GM19372 (cell line): ENCODE measurements at regions not wholly inside any gene's neighbourhood (a gene's known extent, or its start where the extent isn't known, plus 50 kb on each side); places are given as distances from the start of the nearest gene placed in this dataset.
"Not testable (repeated sequence)": the region's sequence is repeated elsewhere in the genome, so short reads cannot be mapped to it uniquely, and the experiment has no call there.

Experiments used
- ATAC-seq: cut with Tn5 transposase; IDR thresholded peaks from one replicate; pipeline ENCODE4 v1.9.1; 2021; ENCODE audit warnings: mild to moderate bottlenecking, low read depth, moderate library complexity; ENCODE audit not compliant: unreplicated experiment

DNA sequence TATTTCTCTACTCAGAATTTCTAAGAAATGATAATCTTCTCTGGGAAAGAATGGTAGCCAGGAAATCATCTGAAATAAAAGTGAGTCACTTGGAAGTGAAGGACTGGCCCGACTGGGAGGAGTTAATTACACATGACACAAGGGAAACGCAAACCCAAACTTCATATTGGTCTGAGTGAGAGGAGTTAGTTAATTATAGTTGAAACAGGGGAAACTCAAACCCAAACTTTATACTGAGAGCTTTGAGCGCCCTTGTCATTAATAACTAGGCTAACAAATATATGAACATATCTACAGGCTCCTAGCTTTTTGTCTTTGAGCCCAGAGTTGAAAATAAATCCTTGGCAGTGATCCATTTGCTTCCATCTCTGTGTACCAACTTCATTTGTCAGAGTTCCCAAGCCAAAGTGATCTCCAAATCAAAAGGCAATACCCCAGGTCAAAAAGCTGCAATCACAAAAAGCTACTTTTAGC, 187.8 kb upstream of the COL3A1 start:
- no peak for ATAC-seq

DNA sequence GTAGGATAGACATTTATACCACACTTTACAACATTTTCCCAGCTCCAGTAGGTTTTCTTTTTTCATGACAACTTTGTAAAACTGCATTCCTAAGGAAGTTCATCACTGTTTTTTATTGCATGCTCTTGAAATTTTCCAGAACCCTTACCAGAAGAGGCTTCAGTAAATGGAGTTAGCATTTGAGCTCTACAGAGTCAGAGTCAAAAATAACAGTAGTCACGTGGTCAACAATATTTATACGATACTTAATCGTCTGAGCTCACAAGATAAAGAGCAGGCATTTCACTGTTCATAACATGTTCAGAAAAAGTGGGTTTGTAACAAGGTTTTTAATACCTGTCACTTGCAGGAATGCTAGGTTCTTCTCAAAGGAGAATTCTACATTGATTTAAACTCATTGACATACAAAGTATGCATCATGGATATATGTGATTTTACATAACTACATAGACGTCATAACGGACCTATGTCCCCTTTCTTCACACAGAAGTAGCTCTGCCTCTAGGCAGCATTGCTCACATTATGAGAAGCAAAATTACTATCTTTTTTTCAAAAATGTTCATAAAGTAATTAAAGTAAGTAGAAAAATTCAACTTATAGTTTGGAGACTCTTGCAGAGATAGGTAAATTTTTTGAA, 187.0 kb upstream of the COL3A1 start:
- ATAC-seq: no peak

DNA sequence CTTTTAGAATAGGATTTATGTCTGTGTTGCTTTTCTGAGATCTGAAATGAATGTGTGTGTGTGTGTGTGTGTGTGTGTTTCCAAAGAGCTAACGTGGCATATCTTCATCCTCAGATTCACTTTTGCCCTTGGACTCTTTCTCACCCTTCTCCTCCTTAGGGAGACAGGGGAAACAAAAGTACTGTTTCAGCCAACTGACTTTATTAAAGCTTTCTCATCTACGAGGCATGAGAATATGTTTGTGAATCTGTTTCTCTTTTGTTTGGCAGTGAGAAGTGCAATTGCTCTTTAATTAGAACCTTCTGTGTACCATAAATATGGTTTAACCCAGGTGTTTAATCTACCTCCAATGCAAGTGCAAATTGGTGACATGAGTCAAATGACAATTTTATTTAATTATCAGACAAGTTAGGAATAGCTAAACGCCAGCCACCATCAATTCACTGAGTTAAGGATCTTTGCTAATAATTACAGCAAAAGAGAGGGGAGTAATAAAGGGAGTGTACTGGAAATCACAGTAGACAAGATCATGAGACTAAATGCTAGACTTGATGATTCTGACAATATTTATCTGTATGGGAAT, 186.4 kb upstream of the COL3A1 start:
- no peak for ATAC-seq

DNA sequence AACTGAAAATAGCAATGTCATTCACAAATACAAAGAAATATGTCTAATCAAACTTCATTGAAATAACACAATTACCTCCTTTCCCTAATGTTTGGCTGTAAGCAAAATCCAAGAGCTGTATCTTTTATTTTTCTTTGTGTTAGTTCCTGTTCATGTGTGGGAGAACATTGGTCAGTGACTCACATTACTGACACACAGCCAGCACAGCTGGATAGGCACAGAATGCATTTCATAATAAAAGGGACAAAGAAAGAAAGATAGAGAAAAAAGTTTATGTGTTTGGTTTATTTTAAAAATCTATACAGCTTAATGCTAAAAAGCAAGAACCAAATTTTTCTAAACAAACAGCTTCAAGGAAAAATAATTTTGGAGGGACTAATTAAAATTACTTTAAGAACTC, 185.6 kb upstream of the COL3A1 start:
- no peak for ATAC-seq

DNA sequence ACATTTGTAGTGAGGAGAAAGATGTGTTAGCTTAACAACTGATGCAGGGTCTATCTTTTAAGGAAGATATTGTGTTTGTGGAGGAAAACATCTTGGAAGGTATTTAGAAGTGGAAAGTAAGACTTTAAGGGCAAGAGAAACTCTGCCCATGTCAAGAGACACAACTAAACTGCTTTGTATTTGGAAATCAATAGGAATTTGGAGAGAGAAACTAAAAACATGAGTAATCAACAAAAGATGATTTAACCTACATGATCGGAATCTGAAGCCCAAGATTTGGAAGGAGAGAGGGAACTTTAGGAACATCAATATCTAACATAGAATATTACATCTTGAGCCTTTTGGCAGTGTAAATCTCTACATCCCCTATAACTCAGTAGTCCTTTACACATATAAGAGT, 184.2 kb upstream of the COL3A1 start:
- ATAC-seq: no peak

DNA sequence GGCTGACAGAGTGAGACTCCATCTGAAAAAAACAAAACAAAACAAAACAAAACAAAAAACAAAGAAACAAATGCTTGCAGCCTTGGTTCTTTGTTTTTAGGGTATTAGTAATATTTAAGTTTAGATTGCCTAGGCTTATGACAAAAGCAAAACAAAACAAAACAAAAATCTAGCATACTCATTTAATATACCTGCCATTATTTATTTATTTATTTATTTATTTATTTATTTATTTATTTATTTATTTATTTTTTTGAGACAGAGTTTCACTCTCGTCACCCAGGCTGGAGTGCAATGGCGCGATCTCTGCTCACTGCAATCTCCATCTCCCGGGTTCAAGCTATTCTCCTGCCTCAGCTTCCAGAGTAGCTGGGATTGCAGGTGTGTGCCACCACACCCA, 179.7 kb upstream of the COL3A1 start:
- not testable (repeated sequence) for ATAC-seq

DNA sequence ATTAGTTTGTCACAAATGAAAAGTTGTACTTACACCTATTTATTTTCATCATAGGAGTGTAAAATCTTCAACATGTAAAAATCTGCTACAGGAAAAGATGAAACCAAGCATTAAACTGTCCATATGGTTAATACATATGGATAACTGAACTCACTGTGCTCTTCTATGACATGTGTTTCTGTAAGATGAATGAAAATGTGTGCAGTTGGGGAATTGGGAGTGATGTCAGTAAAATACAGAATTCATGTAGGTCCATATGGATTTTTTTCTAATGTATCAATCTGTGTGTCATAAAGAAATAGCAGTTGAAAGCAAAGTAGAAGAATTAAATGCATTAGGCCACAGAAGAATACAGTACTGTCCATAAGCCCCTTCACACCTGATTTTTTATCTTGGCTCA, 178.4 kb upstream of the COL3A1 start:
- ATAC-seq: no peak

DNA sequence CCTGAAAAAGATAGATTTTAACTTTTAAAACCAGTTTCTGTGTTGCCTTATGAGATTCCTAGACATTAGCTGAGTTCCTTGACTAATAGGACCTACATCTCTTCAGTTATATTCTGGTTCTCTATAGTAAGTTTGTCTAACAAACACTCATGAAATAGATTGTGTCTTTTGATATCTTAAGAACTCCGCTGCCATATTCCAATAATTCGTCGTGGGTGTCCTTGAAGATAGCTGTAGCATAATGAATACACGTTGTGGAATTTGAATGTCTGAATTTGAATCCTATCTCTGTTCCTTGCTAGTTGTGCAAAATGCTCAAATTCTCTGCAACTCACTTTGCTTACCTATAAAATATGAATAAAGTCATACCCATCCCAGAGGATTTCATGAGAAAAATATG, 176.8 kb upstream of the COL3A1 start:
- no peak for ATAC-seq

DNA sequence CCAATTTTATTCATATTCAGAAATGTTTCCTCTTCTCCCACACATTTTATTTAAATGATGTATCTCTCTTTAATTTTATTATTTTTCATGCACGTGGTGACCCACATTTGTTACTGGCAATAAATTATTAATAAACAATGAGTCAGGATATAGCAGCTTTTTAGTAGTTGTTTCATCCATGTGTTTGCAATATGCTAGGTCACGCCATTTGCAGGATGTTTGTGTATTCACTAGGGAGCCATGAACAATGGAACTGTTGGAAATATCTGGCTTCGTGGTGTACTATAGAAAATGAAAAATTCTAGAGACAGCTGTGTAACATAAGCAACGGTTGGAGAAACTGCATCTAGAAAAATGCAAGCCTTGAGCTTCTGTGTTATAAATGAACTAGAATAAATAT, 176.0 kb upstream of the COL3A1 start:
- ATAC-seq: no peak

DNA sequence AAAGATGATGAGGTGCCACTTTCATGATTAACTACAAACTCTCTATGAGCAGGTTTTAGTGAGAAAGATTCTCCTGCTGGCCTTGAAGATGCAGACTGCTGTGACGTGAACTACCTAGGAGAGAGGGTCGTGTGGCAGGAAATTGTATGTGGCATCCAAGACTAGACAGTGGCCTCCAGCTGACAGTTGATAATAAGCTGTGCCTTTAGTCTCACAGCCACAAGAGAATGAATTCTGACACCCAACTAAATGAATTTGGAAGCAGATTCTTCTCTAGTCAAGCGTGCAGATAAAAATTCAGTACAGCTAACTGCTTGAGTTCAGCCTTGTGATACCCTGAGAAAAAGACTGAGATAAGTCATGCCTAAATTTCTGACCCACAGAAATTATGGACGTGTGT, 169.0 kb upstream of the COL3A1 start:
- ATAC-seq: no peak

DNA sequence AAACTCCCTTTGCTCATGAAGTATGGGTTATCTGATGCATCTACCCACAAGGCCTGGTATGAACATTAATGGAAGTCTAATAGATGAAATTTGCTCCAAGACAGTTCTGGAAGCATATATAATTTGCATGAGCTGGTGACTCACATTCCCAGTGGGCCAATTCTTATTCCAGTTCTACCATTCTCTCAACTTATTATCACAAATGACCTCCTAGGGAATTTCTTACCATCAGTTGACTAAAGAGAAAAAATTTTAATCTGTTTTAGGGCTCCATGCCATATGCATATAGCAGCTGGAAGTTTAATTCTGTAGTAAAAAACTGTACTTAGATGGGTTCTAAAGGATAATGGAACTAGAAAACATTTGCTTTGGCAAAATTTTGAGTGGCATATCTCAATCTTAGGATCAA, 165.2 kb upstream of the COL3A1 start:
- no peak for ATAC-seq

DNA sequence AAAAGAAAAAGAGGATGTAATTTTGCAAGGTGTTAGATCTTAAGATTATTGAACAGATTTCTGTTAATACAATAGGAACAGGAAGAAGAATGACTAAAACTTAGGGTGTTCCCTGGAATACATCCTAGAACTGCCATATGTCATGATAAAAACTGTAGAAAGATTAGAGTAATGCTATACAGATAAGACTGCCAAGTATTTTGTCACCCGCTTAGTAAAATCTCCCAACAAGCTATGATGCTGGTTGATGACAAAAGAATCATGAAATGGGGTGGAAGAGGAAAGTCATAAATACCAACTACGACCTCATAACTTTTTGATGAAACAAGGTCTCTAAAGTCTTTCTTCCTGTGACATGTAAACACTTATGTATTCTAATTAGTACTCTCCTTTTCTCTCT, 163.6 kb upstream of the COL3A1 start:
- no peak for ATAC-seq

DNA sequence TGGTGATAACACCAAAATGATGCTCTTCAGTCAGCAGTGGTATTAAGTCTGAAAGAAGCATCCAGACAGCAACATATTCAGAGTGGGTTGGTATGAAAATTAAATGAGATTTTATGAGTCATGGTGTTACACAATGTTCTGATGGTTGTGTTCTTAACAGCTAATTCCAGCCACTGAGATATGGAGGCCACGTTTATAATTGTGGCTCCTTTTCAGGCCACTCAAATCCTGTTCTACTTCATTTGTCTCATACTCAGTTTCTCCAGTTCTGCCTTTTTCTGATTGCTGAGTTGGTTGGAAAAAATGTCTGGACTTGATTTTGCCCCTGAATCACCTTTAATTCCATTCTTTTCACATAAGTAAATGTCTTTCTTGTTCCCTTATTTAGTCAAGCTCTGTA, 162.7 kb upstream of the COL3A1 start:
- ATAC-seq: no peak

DNA sequence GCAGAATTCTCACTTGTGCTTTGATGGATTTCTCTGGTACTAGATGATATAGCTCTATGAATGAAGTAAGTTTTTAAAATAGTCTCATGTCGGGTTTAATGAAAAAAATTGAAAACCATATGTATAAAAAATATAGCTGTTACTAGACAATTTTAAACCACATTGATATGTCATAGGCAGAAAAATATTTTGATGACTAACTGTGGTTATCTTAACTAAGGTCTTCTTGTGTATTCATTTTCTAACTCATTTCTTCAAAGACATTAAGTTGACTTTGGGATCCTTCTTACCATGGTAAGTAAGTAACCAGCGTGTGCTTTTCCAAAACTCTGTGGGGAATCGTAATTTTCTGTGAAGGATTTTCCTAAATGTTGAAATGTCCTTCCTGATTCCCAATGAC, 160.9 kb upstream of the COL3A1 start:
- ATAC-seq: no peak

DNA sequence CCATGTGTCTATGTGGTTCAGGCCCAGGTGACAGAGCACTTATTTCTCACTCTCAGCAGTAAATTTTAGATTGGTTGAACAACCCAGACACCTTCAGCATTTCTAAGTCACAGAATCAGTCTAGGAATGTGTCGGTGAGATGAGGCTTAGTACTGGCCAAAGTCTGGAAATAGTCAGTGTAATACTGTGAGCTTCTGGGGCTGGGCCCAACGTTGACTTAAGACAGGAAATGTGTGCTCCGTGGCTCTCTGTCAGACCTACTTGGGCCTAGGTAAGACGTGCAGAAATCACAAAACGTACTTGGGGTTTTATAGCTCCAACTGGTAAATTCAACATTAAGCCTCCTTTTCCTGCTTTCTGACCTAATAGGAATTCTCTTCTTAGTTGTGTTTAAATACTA, 160.3 kb upstream of the COL3A1 start:
- no peak for ATAC-seq

DNA sequence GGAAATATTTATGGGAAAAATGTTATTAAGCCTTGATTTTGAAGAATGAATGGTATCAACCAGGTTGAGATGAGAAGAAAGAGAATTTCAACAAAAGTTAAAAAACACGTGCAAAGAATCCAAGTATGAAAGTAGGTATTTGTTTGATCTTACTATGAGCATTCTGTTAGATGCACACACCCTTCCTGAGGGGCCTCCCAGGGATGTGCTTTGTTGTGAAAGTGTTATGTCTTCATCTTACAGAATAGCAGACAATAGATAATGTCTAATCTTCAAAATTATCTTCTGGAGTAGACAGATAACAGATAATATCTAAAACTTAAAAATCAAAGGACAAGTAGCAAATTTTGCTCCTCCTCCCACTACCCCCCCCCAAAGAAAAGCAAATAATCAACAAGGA, 155.2 kb upstream of the COL3A1 start:
- no peak for ATAC-seq

DNA sequence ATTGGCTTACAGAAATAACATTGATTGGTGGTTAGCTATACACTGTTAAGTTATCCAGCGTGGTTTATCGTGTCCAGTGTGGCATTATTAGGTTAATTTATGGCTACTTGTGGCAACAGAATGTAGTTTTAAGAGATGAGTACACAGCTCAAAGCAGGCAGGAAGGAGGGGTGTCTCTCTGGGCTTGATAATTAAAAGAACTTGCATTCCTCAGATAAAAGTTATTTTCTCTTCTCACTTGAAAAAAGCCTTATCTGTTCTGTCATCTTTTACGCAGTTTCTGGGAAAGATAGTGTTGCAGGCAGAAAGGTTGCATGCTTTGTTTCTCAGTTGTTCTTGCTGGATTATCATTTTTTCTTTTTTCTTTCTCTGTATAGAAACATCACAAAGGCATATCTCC, 154.4 kb upstream of the COL3A1 start:
- ATAC-seq: no peak

DNA sequence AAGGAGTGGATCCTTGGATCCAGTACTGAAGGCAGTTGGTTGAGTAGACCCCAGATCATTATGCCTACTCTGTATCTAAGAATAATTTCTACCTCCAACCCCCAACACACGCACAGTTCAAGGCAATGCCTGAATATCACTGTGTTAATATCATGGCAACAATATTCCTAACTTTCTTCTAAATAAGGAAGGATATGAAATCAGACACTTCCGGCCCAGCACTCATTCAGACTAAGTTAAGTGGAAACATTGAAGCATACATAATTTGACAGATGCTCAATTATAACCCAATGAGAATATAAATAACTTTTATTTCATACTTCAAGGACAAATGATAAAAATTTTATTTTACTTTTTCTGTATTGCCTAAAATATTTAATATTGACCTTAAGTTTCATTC, 153.6 kb upstream of the COL3A1 start:
- no peak for ATAC-seq

DNA sequence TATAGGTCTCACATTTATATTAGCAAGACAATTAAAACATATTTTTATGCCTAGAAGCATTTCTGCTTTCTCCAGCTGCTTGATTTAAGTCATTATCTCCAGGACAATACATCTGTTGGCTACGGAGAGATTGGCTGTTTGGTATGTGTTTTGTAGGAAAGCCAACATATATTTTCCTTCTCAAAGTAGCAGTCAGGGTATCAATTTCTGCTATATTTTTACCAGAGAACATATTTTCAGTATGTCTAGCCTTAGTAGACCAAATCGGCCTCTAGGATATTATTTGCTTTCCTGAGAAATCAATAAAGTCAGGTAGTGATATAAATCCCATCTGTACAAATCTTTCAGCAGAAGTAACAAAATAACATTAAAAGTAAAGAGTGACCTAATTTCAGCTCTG, 150.0 kb upstream of the COL3A1 start:
- no peak for ATAC-seq

DNA sequence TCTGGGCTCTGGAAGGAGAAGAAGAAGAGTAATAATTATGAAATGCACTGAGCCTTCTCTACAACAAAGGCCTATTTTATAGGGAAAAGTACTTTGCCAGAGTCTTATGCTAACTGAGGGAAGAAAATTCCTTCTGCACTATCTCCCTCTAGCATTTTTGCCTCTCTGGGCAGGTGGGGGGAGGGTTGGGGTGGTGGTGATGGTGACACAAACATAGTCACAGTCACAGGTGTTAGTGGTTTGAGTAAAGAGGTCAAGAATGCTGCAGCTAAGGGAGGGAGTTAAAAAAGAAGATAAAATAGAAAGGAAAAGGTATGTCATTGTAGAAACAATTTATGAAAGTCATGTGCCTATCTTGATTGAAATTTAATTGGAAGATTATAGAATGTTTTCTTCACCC, 140.8 kb upstream of the COL3A1 start:
- no peak for ATAC-seq

DNA sequence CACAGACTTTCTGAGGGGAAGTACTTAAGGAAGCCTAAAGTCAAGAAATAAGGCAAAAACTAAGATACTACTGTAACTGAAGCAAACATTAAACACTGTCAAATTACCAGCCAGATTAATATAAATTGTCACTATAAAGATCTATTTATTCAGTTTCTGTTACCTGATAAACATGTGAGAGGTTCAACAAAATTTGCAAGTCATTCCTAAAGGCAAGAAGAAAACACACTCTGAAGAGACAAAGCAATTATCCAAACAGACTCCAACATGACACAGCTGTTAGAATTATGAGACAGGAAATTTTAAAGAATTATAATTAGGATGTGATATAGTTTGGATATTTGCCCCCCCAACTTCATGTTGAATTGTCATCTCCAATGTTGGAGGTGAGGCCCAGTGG, 140.4 kb upstream of the COL3A1 start:
- no peak for ATAC-seq

DNA sequence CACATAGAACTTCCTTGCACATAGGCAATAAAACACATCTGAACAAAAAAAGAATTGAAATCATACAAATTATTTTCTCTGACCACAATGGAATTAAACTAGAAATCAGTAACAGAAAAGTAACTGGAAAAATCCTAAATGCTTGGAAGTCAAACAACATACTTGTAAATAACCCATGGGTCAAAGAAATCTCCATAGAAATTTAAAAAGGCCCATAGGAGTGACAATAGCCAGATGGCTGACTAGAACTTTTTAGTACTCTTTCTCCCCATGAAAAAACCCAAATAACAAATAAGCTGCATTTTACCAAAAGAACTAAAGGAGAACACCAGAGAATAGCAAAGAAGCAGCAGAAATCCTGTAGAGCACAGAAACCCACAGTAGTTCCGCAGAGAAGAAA, 139.2 kb upstream of the COL3A1 start:
- ATAC-seq: no peak

DNA sequence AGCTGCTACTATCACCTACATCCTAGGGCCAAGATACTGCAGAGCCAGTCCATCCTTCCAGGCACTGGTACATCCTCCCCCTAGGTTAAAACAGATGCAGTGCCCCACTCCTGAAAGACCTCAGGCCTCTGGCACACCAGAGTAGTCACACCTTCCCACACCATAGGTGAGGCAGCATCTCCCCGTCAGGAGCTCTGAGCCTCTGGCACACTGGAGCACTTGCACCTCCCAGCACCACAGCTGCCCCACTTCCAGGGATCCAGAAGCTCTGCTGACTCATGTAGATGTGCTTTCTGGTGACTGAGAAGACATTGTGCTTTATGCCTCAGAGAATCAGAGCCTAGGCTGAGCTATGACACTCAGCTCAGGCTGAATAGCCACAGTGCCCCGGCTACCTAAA, 138.4 kb upstream of the COL3A1 start:
- ATAC-seq: no peak
